ENCODE measurements at regions not wholly inside any gene's neighbourhood (a gene's known extent, or its start where the extent isn't known, plus 50 kb on each side); places are given as distances from the start of the nearest gene placed in this dataset.

DNA sequence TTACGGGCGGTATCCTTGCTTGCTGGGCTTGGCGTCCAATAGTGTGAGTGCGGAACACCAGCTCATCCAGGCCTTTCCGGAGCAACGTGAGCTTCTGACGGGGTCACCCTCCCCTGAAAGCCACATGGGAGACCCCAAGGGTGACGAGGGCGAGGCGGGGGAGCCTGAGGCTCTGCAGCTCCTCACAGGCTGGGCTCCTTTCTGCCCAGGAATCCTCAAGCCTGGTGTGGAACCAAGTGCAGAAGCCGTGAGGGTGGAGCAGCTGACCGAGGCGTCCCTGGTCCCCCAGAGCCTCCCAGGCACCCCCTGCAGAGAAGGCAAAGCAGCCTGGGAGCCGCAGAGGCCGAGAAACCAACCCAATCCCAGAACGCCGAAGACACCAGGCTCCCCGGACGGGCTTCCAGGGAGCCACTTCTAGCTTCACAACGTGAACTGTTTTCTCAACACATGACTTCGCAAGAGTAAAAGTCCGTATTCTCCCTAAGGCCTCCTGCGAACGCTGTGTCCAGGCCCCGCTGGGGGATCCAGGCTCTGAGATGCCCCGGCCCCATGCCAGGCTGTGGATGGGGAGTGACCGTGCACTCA is 530.3 kb downstream of the BRD1 start:
- TF ChIP-seq CTCF (IDR thresholded peaks at IDR 0.05; ENCODE audit: low read depth, low read length, missing control alignments): no peak
- H3K4me3 ChIP-seq (replicated peaks; ENCODE audit: low read depth, low read length): no peak overlapping the region
- DNase-seq (ENCODE audit: extremely low read depth, low read depth): no peak

DNA sequence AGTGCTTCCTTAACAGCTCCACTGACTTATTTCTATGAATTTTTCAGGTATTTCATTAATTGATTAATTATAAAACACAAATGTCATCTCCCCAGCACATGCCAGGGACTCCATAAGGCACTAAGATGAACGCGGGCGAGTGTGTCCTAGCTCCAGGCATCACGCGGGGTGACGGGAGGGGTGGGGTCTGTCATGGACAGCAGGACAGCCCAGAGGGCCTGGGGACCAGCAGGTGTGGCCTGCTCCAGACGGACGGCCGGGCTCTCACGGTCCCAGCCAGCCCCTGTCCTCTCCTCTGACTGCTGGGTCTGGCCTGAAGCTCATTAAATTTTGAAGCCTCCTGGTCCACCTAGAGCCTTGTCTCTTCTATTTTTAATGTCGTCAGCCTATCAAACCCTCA is 531.1 kb downstream of the BRD1 start:
- no peak overlapping the region for H3K4me3 ChIP-seq (replicated peaks; ENCODE audit: low read depth, low read length)
- no peak for TF ChIP-seq CTCF (IDR thresholded peaks at IDR 0.05; ENCODE audit: low read depth, low read length, missing control alignments)

GRCh38 chr22:49295851-49296560 is 531.7 kb downstream of the BRD1 start:
- TF ChIP-seq CTCF (IDR thresholded peaks at IDR 0.05; ENCODE audit: low read depth, low read length, missing control alignments): no peak
- DNase-seq (ENCODE audit: extremely low read depth, low read depth): no peak

More for the DNA sequence above, 531.1 kb downstream of the BRD1 start:
- DNase-seq (ENCODE audit: extremely low read depth, low read depth): no peak

DNA sequence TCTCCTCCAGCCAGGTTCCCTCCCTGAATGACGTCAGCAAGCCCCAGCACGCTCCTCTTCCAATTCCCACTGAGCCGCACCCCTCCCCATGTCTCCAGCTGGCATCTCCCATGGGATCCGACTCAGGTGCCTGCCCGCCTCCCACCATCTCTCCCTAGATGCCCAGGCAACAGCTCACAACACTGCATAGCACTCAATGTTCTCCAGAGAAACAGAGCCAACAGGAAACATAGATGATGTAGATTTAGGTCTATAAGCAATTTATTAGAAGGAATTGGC is 532.3 kb downstream of the BRD1 start:
- no peak for TF ChIP-seq CTCF (IDR thresholded peaks at IDR 0.05; ENCODE audit: low read depth, low read length, missing control alignments)
- no peak for DNase-seq (ENCODE audit: extremely low read depth, low read depth)
- H3K4me3 ChIP-seq (replicated peaks; ENCODE audit: low read depth, low read length): no peak overlapping the region

More at GRCh38 chr22:49295851-49296560, 531.7 kb downstream of the BRD1 start:
- H3K4me3 ChIP-seq (replicated peaks; ENCODE audit: low read depth, low read length): no peak overlapping the region

GRCh38 chr22:49294656-49295464 is 532.8 kb downstream of the BRD1 start:
- DNase-seq (ENCODE audit: extremely low read depth, low read depth): no peak
- H3K4me3 ChIP-seq (replicated peaks; ENCODE audit: low read depth, low read length): no peak overlapping the region
- TF ChIP-seq CTCF (IDR thresholded peaks at IDR 0.05; ENCODE audit: low read depth, low read length, missing control alignments): no peak

GRCh38 chr22:49292909-49293308 is 534.8 kb downstream of the BRD1 start:
- no peak for TF ChIP-seq CTCF (IDR thresholded peaks at IDR 0.05; ENCODE audit: low read depth, low read length, missing control alignments)
- DNase-seq (ENCODE audit: extremely low read depth, low read depth): no peak

More at GRCh38 chr22:49292909-49293308, 534.8 kb downstream of the BRD1 start:
- H3K4me3 ChIP-seq (replicated peaks; ENCODE audit: low read depth, low read length): no peak overlapping the region
